Esophagus muscularis mucosa (tissue), 3 donors: ENCODE measurements at regions not wholly inside any gene's neighbourhood (a gene's known extent, or its start where the extent isn't known, plus 50 kb on each side); places are given as distances from the start of the nearest gene placed in this dataset.

ENCODE experiments used
- POLR2A ChIP-seq: fragments of 450-650 bp; IDR thresholded peaks from one replicate; pipeline ENCODE4 v1.6.1; 2017; ENCODE audit warnings: antibody characterized with exemption, moderate library complexity, mild to moderate bottlenecking, low read depth
- TF ChIP-seq, protein P1 (sequence below), 3 experiments: fragments of 200-600 bp in 2 of 3; fragments of 450-650 bp in 1 of 3; sonication (generic) in 2 of 3; IDR thresholded peaks; one replicate each; pipeline ENCODE4 v1.5.1; 2017 to 2019; ENCODE audit warnings: antibody characterized with exemption in 3 of 3, mild to moderate bottlenecking in 2 of 3, moderate library complexity in 1 of 3

DNA sequence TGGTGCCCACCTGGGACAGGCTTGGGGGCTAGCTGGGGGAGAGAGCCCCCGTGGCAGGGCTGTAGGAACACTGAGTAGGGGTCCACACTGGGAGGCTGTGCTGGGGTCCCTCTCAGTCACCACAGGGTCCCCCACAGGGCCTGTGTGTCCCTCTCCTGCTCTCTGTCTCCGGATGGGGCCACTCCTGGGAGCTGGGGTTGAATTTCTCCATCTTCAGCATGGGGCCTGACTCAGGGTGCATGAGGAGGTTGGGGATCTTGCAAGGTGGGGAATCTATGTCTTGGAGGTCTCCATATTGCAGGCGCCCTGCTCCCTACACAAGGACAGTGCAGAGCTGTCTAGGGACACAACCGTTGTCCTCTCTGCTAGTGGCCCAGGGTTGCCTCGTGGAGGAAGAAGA is 78.7 kb upstream of the HDAC4 start:
- TF ChIP-seq, protein P1, sequence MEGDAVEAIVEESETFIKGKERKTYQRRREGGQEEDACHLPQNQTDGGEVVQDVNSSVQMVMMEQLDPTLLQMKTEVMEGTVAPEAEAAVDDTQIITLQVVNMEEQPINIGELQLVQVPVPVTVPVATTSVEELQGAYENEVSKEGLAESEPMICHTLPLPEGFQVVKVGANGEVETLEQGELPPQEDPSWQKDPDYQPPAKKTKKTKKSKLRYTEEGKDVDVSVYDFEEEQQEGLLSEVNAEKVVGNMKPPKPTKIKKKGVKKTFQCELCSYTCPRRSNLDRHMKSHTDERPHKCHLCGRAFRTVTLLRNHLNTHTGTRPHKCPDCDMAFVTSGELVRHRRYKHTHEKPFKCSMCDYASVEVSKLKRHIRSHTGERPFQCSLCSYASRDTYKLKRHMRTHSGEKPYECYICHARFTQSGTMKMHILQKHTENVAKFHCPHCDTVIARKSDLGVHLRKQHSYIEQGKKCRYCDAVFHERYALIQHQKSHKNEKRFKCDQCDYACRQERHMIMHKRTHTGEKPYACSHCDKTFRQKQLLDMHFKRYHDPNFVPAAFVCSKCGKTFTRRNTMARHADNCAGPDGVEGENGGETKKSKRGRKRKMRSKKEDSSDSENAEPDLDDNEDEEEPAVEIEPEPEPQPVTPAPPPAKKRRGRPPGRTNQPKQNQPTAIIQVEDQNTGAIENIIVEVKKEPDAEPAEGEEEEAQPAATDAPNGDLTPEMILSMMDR (IDR thresholded peaks at IDR 0.05): no peak
- TF ChIP-seq POLR2A: no peak
